Colonic mucosa (tissue), 4 donors: ENCODE measurements at regions not wholly inside any gene's neighbourhood (a gene's known extent, or its start where the extent isn't known, plus 50 kb on each side); places are given as distances from the start of the nearest gene placed in this dataset.

Experiments used
- DNase-seq: peaks from one replicate; pipeline ENCODE4 v3.0.0-alpha.2; 2020
- H3K27ac ChIP-seq: fragments of 200-600 bp; one replicate; pipeline ENCODE4 v1.8.0; 2021
- H3K27me3 ChIP-seq: fragments of 200-600 bp; one replicate; pipeline ENCODE4 v1.8.0; 2021
- H3K36me3 ChIP-seq: fragments of 200-600 bp; one replicate; pipeline ENCODE4 v1.8.0; 2021
- H3K4me1 ChIP-seq: fragments of 200-600 bp; one replicate; pipeline ENCODE4 v1.8.0; 2021; ENCODE audit warnings: mild to moderate bottlenecking
- H3K4me3 ChIP-seq: fragments of 200-600 bp; one replicate; pipeline ENCODE4 v1.8.0; 2021
- H3K9ac ChIP-seq, 2 donors: one replicate each; pipeline ENCODE4 v1.7.0; 2013; ENCODE audit warnings: control low read depth in 2 of 2, low read depth in 2 of 2, low read length in 2 of 2
- H3K9me3 ChIP-seq: fragments of 200-600 bp; one replicate; pipeline ENCODE4 v1.8.0; 2021
- CTCF ChIP-seq: fragments of 200-600 bp; IDR thresholded peaks from one replicate; pipeline ENCODE4 v1.8.0; 2022; ENCODE audit warnings: antibody characterized with exemption, mild to moderate bottlenecking
- intact Hi-C: fragments of 100-400 bp; cut with DNase I; formaldehyde crosslinking; loops from one replicate; pipeline ENCODE4 v1.14.1; 2022
- donor health status: healthy.
- donor health status: DM: no; HTN: no; CAD: no.
- donor health status: DM: no; HTN: no; CAD: no.

- H3K4me3 ChIP-seq = no peak overlapping the region
- intact Hi-C loops = no loop called here
Measured at GRCh38 chr10:33800545-33800944, 466.1 kb upstream of the NRP1 start.

GRCh38 chr10:33799944-33800323 is 465.5 kb upstream of the NRP1 start:
- no peaks in the 10 kb centered on the region for H3K27me3 ChIP-seq
- DNase-seq = no peak
- no peaks in the 10 kb centered on the region for H3K9me3 ChIP-seq

More at GRCh38 chr10:33800545-33800944, 466.1 kb upstream of the NRP1 start:
- Histone ChIP-seq H3K36me3 (no peaks in the 10 kb centered on the region), H3K9me3 (no peaks in the 10 kb centered on the region), H3K27me3 (no peaks in the 10 kb centered on the region), H3K27ac (no peak overlapping the region), H3K4me1 (no peaks in the 10 kb centered on the region), H3K9ac (no peak overlapping the region)
- DNase-seq = no peak
- TF ChIP-seq CTCF = no peak

GRCh38 chr10:33799281-33799943 is 464.9 kb upstream of the NRP1 start:
- Histone ChIP-seq H3K4me3 (no peak overlapping the region), H3K27me3 (no peaks in the 10 kb centered on the region), H3K27ac (no peak overlapping the region), H3K9ac (no peak overlapping the region), H3K9me3 (no peaks in the 10 kb centered on the region), H3K4me1 (no peaks in the 10 kb centered on the region), H3K36me3 (no peaks in the 10 kb centered on the region)
- no peak for TF ChIP-seq CTCF
- intact Hi-C loops = no loop called here
- no peak for DNase-seq

More at GRCh38 chr10:33799944-33800323, 465.5 kb upstream of the NRP1 start:
- H3K36me3 ChIP-seq = no peaks in the 10 kb centered on the region
- intact Hi-C loops = no loop called here
- no peak overlapping the region for H3K27ac ChIP-seq
- H3K9ac ChIP-seq = no peak overlapping the region
- H3K4me1 ChIP-seq = no peaks in the 10 kb centered on the region
- TF ChIP-seq CTCF = no peak
- no peak overlapping the region for H3K4me3 ChIP-seq

GRCh38 chr10:33798754-33799153 is 464.3 kb upstream of the NRP1 start:
- no peaks in the 10 kb centered on the region for H3K27me3 ChIP-seq
- intact Hi-C loops = no loop called here
- no peak for DNase-seq
- TF ChIP-seq CTCF = no peak
- no peak overlapping the region for H3K4me3 ChIP-seq
- H3K9ac ChIP-seq = no peak overlapping the region
- H3K36me3 ChIP-seq = no peaks in the 10 kb centered on the region
- H3K27ac ChIP-seq = no peak overlapping the region
- no peaks in the 10 kb centered on the region for H3K9me3 ChIP-seq
- no peaks in the 10 kb centered on the region for H3K4me1 ChIP-seq

- Histone ChIP-seq H3K9ac (no peak overlapping the region), H3K36me3 (no peaks in the 10 kb centered on the region), H3K4me3 (no peak overlapping the region), H3K4me1 (no peaks in the 10 kb centered on the region), H3K9me3 (no peaks in the 10 kb centered on the region), H3K27ac (no peak overlapping the region), H3K27me3 (no peaks in the 10 kb centered on the region)
- no peak for DNase-seq
- TF ChIP-seq CTCF = no peak
- intact Hi-C loops = no loop called here
Measured at GRCh38 chr10:33796680-33797079, 462.2 kb upstream of the NRP1 start.
